HT1080 (cell line): ENCODE measurements at regions not wholly inside any gene's neighbourhood (a gene's known extent, or its start where the extent isn't known, plus 50 kb on each side); places are given as distances from the start of the nearest gene placed in this dataset.

ENCODE experiments used
- DNase-seq: peaks from one replicate; pipeline ENCODE4 v3.0.0-alpha.2; 2015; ENCODE audit warnings: low read depth

- no peak for DNase-seq
Observed at GRCh38 chr15:89399238-89400115, 64.9 kb upstream of the POLG start.

- DNase-seq: no peak
Observed at GRCh38 chr15:89398896-89399237, 64.2 kb upstream of the POLG start.

- DNase-seq: no peak
Observed at GRCh38 chr15:89397653-89398023, 63.0 kb upstream of the POLG start.

GRCh38 chr15:89396723-89397652 lies 62.4 kb upstream of the POLG start:
- no peak for DNase-seq

- DNase-seq: no peak
Observed at GRCh38 chr15:89395996-89396395, 61.4 kb upstream of the POLG start.

- no peak for DNase-seq
Observed at GRCh38 chr15:89395461-89395871, 60.8 kb upstream of the POLG start.

GRCh38 chr15:89395031-89395430 lies 60.4 kb upstream of the POLG start:
- no peak for DNase-seq

- DNase-seq: no peak
Observed at GRCh38 chr15:89393056-89393455, 58.4 kb upstream of the POLG start.

- no peak for DNase-seq
Observed at GRCh38 chr15:89391685-89392257, 57.1 kb upstream of the POLG start.

GRCh38 chr15:89389841-89390603 lies 55.4 kb upstream of the POLG start:
- no peak for DNase-seq

- DNase-seq: no peak
Observed at GRCh38 chr15:89387140-89387903, 52.7 kb upstream of the POLG start.

GRCh38 chr15:89385596-89386331 lies 51.1 kb upstream of the POLG start:
- peak; percentile 58 for DNase-seq
